GM12878 (cell line): ENCODE measurements at regions not wholly inside any gene's neighbourhood (a gene's known extent, or its start where the extent isn't known, plus 50 kb on each side); places are given as distances from the start of the nearest gene placed in this dataset.
A peak's percentile ranks its signal among the peaks of the same experiment; 100 is the strongest.

Source experiments
- ATAC-seq: fragments of 200-7000 bp; cut with Tn5 transposase; 3 replicates; pipeline ENCODE4 v1.9.1; 2020; ENCODE audit warnings: mild to moderate bottlenecking, moderate library complexity
- BruUV-seq: library from RNA; stranded (reverse); fragments of 400-500 nt; replicated peaks from 2 replicates; lab custom pipeline; 2021; lab: Mats Ljungman, UMichigan
- CTCF ChIA-PET: fragments of 300-600 bp; sonication (Branson Sonifier 250); formaldehyde crosslinking; extraction: SDS; loops from one replicate; lab custom pipeline; 2021; ENCODE audit warnings: inconsistent platforms; lab: Yijun Ruan, JAX
- POLR2A ChIA-PET: fragments of 350-600 bp; formaldehyde crosslinking; extraction: SDS; loops from one replicate; lab custom pipeline; 2021; ENCODE audit warnings: inconsistent platforms; lab: Charles Lee
- RAD21 ChIA-PET: fragments of 300-600 bp; sonication (Branson Sonifier 250); formaldehyde crosslinking; loops from one replicate; lab custom pipeline; 2023; ENCODE audit warnings: antibody characterized with exemption; ENCODE audit not compliant: unreplicated experiment; lab: Charles Lee
- SMC1A ChIA-PET: fragments of 300-600 bp; sonication (Branson Sonifier 250); formaldehyde crosslinking; loops from one replicate; lab custom pipeline; 2023; ENCODE audit not compliant: unreplicated experiment, uncharacterized antibody; lab: Charles Lee
- DNase-seq: peaks from one replicate; pipeline ENCODE4 v3.0.0-alpha.2; 2011; ENCODE audit warnings: low read depth, low spot score
- FAIRE-seq: peaks from 3 replicates; lab custom pipeline; 2011; peaks lifted over from hg19 to GRCh38; lab: Jason Lieb, UNC
- H2AFZ ChIP-seq: 2 replicates; pipeline ENCODE4 v1.6.0; 2011; ENCODE audit warnings: low read depth, low read length, control low read depth; ENCODE audit not compliant: control insufficient read depth
- H3K27ac ChIP-seq: 2 replicates; pipeline ENCODE4 v1.5.1; 2011; ENCODE audit warnings: control low read depth; ENCODE audit not compliant: control insufficient read depth, insufficient read depth
- H3K27me3 ChIP-seq, 2 experiments: replicated peaks in 1 of 2; 2 replicates each; pipeline versions ENCODE4 v1.6.0 to v1.6.1; 2011; ENCODE audit warnings: low read length in 1 of 2; ENCODE audit not compliant: control insufficient read depth in 2 of 2, insufficient read depth in 2 of 2
- H3K36me3 ChIP-seq, 2 experiments: 2 replicates each; pipeline ENCODE4 v1.5.1; 2011; ENCODE audit warnings: low read length in 1 of 2; ENCODE audit not compliant: control insufficient read depth in 2 of 2, insufficient read depth in 2 of 2
- H3K4me1 ChIP-seq: 2 replicates; pipeline ENCODE4 v1.6.1; 2011; ENCODE audit warnings: mild to moderate bottlenecking, low read length, moderate library complexity, mixed read lengths; ENCODE audit not compliant: control insufficient read depth, insufficient read depth
- H3K4me2 ChIP-seq: 2 replicates; pipeline ENCODE4 v1.6.0; 2011; ENCODE audit warnings: control low read depth; ENCODE audit not compliant: control insufficient read depth, insufficient read depth
- H3K4me3 ChIP-seq: fragments of 200-600 bp; sonication (generic); 2 replicates; pipeline ENCODE4 v1.5.1; 2016
- H3K79me2 ChIP-seq: 2 replicates; pipeline ENCODE4 v1.6.0; 2011; ENCODE audit warnings: low read length; ENCODE audit not compliant: control insufficient read depth, insufficient read depth
- H3K9ac ChIP-seq: 2 replicates; pipeline ENCODE4 v1.8.0; 2011; ENCODE audit warnings: low read length, control low read depth, mixed read lengths; ENCODE audit not compliant: control insufficient read depth, insufficient read depth
- H3K9me3 ChIP-seq: replicated peaks from 3 replicates; pipeline ENCODE4 v1.5.1; 2011; ENCODE audit warnings: mild to moderate bottlenecking, low read length; ENCODE audit not compliant: control insufficient read depth, insufficient read depth
- H4K20me1 ChIP-seq: 2 replicates; pipeline ENCODE4 v1.6.0; 2011; ENCODE audit not compliant: control insufficient read depth, insufficient read depth
- CREM ChIP-seq: IDR thresholded peaks from 2 replicates; pipeline ENCODE4 v1.6.1; 2014; ENCODE audit warnings: antibody characterized with exemption, low read depth
- CUX1 ChIP-seq: IDR thresholded peaks from 2 replicates; pipeline ENCODE4 v1.6.1; 2012; ENCODE audit warnings: improper control_type of control experiment, low read depth, low read length; ENCODE audit not compliant: insufficient replicate concordance
- DPF2 ChIP-seq: fragments of 450-650 bp; IDR thresholded peaks from 2 replicates; pipeline ENCODE4 v1.6.1; 2017; ENCODE audit warnings: mild to moderate bottlenecking
- EED ChIP-seq: sonication (generic); IDR thresholded peaks from 2 replicates; pipeline ENCODE4 v1.6.1; 2016; ENCODE audit warnings: antibody characterized with exemption, low read depth
- FOXM1 ChIP-seq: IDR thresholded peaks from 2 replicates; pipeline ENCODE4 v1.6.1; 2012; ENCODE audit warnings: low read depth, mild to moderate bottlenecking, inconsistent platforms, low read length, moderate library complexity
- IKZF1 ChIP-seq: fragments of 450-650 bp; conservative IDR thresholded peaks from 2 replicates; pipeline ENCODE4 v1.6.1; 2017; ENCODE audit warnings: antibody characterized with exemption, mild to moderate bottlenecking
- JUNB ChIP-seq: IDR thresholded peaks from 2 replicates; pipeline ENCODE4 v1.6.1; 2016; ENCODE audit warnings: antibody characterized with exemption, mild to moderate bottlenecking
- MEF2B ChIP-seq: fragments of 450-650 bp; IDR thresholded peaks from 2 replicates; pipeline ENCODE4 v1.6.1; 2018; ENCODE audit warnings: mild to moderate bottlenecking, moderate library complexity; ENCODE audit not compliant: partially characterized antibody, poor library complexity, severe bottlenecking
- MTA3 ChIP-seq: IDR thresholded peaks from 2 replicates; pipeline ENCODE4 v1.6.1; 2012; ENCODE audit warnings: low read length, inconsistent platforms, borderline replicate concordance
- NFXL1 ChIP-seq: fragments of 450-650 bp; IDR thresholded peaks from 2 replicates; pipeline ENCODE4 v1.6.1; 2017; ENCODE audit warnings: antibody characterized with exemption, mild to moderate bottlenecking, borderline replicate concordance
- POLR2AphosphoS5 ChIP-seq: IDR thresholded peaks from 2 replicates; pipeline ENCODE4 v1.6.1; 2011; ENCODE audit warnings: mild to moderate bottlenecking, low read length, inconsistent platforms
- ZZZ3 ChIP-seq: IDR thresholded peaks from 2 replicates; pipeline ENCODE4 v1.6.1; 2011; ENCODE audit warnings: low read depth; ENCODE audit not compliant: control insufficient read depth, insufficient read length
- WGBS: methylation state at CpG from one replicate; pipeline ENCODE4 v1.1.6; 2016; ENCODE audit warnings: low lambda C conversion rate; ENCODE audit not compliant: insufficient replicate concordance, insufficient coverage; ENCODE audit errors: missing lambda C conversion rate; 5-methylcytosine and 5-hydroxymethylcytosine counted together
- in situ Hi-C: fragments of 300-500 bp; cut with MboI; formaldehyde crosslinking; loops from 9 replicates; pipeline ENCODE4 v1.14.3; 2018; ENCODE audit warnings: mixed read lengths
- intact Hi-C: fragments of 100-400 bp; cut with micrococcal nuclease; formaldehyde crosslinking; loops from one replicate; pipeline ENCODE4 v1.14.2; 2022; ENCODE audit not compliant: unreplicated experiment

- peak; percentile 20 for TF ChIP-seq MEF2B
- TF ChIP-seq FOXM1, result peak; percentile 34; the same call in 1 of the 2 replicates
- 0 out of 2 replicates have a peak, but pooled peaks have one; percentile 24 for TF ChIP-seq CREM
- TF ChIP-seq EED, result peak; percentile 66
- TF ChIP-seq CUX1, result no peak
- TF ChIP-seq NFXL1, result no peak
- peak; percentile 63 for TF ChIP-seq JUNB
- 0 out of 2 replicates have a peak, but pooled peaks have one; percentile 15 for TF ChIP-seq IKZF1
- TF ChIP-seq, all 136 proteins: peak for 12
Observed at GRCh38 chr4:37138789-37139188, 105.8 kb upstream of the NWD2 start (continued).

- H4K20me1 ChIP-seq, result no peaks in the 10 kb centered on the region
- no peak for TF ChIP-seq ZZZ3
- no peak for TF ChIP-seq DPF2
- TF ChIP-seq POLR2AphosphoS5, result no peak
- TF ChIP-seq MTA3, result no peak
- H3K4me3 ChIP-seq, result no peak overlapping the region
- H3K79me2 ChIP-seq, result no peaks in the 10 kb centered on the region
- no peak overlapping the region for H2AFZ ChIP-seq
- no peak for ATAC-seq
- no peaks in the 10 kb centered on the region for H3K4me1 ChIP-seq
- ChIA-PET RAD21 (no interaction called here), CTCF (interaction anchor here (0.6 kb wide), 1 partner anchor 143 kb away, joined by 4 read pairs; no protein-coding TSS in a partner anchor), SMC1A (no interaction called here), POLR2A (no interaction called here)
- no TSS peak for BruUV-seq
- intact Hi-C loops (no loop called here), in situ Hi-C loops (no loop called here)
- WGBS, result 0% methylated on average over 1 of the region's 1 CpG
- peak; percentile 68 for FAIRE-seq
- H3K4me2 ChIP-seq, result no peak overlapping the region
- H3K9ac ChIP-seq, result no peak overlapping the region
- no peaks in the 10 kb centered on the region for H3K36me3 ChIP-seq
- no peak overlapping the region for H3K27ac ChIP-seq
- H3K9me3 ChIP-seq, result no peaks in the 10 kb centered on the region
- H3K27me3 ChIP-seq, result no peaks in the 10 kb centered on the region
- no peak for DNase-seq
Observed at GRCh38 chr4:37139987-37140386, 104.6 kb upstream of the NWD2 start.
